ENCODE measurements at regions not wholly inside any gene's neighbourhood (a gene's known extent, or its start where the extent isn't known, plus 50 kb on each side); places are given as distances from the start of the nearest gene placed in this dataset.

- TF ChIP-seq POLR2AphosphoS5 (IDR thresholded peaks at IDR 0.05; ENCODE audit: borderline replicate concordance, low read depth, low read length) (no peak), EZH2 (IDR thresholded peaks at IDR 0.05) (no peak), FOXP2 (optimal IDR thresholded peaks at IDR 0.05; ENCODE audit: control extremely low read depth, extremely low read length, insufficient read depth) (no peak)
These were observed 1306.2 kb upstream of the PCDH20 start for GRCh38 chr13:62721893-62722292.
